Uterus (tissue), 3 donors: ENCODE measurements at regions not wholly inside any gene's neighbourhood (a gene's known extent, or its start where the extent isn't known, plus 50 kb on each side); places are given as distances from the start of the nearest gene placed in this dataset.

Source experiments
- DNase-seq, 2 donors: peaks; one replicate each; pipeline ENCODE4 v3.0.0-alpha.2; 2019 to 2020
- H3K27ac ChIP-seq, 2 donors: fragments of 200-600 bp; sonication (generic); 1 replicate in 1 of 2; 2 replicates in 1 of 2; pipeline ENCODE4 v1.5.1; 2016 to 2018
- H3K27me3 ChIP-seq, 2 donors: fragments of 200-600 bp; sonication (generic); one replicate each; pipeline ENCODE4 v1.5.1; 2018 to 2019; ENCODE audit warnings: control low read depth in 1 of 2
- H3K36me3 ChIP-seq, 2 donors: fragments of 200-600 bp; sonication (generic); one replicate each; pipeline ENCODE4 v1.5.1; 2019; ENCODE audit warnings: control low read depth in 1 of 2
- H3K4me1 ChIP-seq, 2 donors: fragments of 200-600 bp; sonication (generic); one replicate each; pipeline ENCODE4 v1.5.1; 2018 to 2019; ENCODE audit warnings: control low read depth in 1 of 2
- H3K4me3 ChIP-seq, 2 donors: fragments of 200-600 bp; sonication (generic); 1 replicate in 1 of 2; 2 replicates in 1 of 2; pipeline ENCODE4 v1.5.1; 2018 to 2019; ENCODE audit warnings: mild to moderate bottlenecking in 1 of 2
- H3K9me3 ChIP-seq, 2 donors: fragments of 200-600 bp; sonication (generic); one replicate each; pipeline ENCODE4 v1.5.1; 2019; ENCODE audit warnings: control low read depth in 1 of 2
- POLR2A ChIP-seq, 2 donors: fragments of 450-650 bp; IDR thresholded peaks; one replicate each; pipeline ENCODE4 v1.6.1; 2016; ENCODE audit warnings: antibody characterized with exemption in 2 of 2, mild to moderate bottlenecking in 1 of 2, moderate library complexity in 1 of 2
- intact Hi-C: fragments of 100-400 bp; cut with DNase I; formaldehyde crosslinking; loops from one replicate; pipeline ENCODE4 v1.15.1; 2023; ENCODE audit warnings: low total_unique reads
- TF ChIP-seq, protein P1 (sequence below), 4 experiments: fragments of 200-600 bp in 2 of 4; fragments of 450-650 bp in 2 of 4; sonication (generic) in 2 of 4; IDR thresholded peaks; one replicate each; pipeline ENCODE4 v1.5.1; 2016 to 2019; ENCODE audit warnings: antibody characterized with exemption in 4 of 4, mild to moderate bottlenecking in 2 of 4, moderate library complexity in 1 of 4
- donor health status: DM: yes; HTN: yes; CAD: no.

DNA sequence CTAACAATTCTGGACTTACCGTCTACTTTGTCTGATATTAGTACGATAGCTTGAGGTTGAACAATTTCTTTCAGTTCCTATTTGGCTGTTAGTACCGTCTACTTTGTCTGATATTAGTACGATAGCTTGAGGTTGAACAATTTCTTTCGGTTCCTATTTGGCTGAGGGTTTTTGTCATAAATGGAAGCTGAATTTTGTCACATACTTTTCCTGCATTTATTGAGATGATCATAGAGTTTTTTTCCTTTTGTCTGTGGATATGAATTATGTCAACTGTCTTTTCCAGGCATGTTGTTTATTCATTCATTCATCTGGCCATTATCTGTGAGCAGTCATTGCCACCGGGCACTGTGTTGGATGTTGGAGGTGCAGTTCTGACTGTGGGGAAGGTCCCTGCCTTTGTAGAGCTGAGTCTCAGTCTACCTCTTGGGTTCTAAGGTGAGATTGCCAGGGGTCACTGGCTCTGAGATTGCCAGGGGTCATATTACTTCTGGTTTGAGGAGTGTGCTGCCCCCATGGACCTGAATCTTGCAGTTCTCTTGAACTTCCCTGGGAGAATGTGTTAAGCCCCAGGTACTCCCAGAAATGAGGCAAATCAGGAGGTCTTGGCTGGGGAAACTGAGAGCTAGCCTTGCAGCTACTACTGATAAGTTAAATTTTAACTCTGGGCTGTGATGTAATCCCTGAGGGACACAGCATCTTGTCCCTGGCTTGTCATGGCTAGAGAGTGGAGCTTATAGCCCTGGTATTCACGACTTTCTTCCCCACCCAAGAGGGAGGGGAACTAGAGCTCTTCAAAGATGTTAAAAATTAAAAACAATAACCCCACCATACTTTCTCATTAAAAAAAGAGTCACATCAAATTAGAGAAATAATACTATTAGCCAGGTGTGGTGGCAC, 89.1 kb upstream of the MBOAT2 start:
- no peaks in the 10 kb centered on the region for H3K4me1 ChIP-seq
- H3K27me3 ChIP-seq, result no peaks in the 10 kb centered on the region
- no peak overlapping the region for H3K27ac ChIP-seq
- H3K36me3 ChIP-seq, result no peaks in the 10 kb centered on the region
- no peak for DNase-seq
- intact Hi-C loops, result no loop called here
- TF ChIP-seq, protein P1, sequence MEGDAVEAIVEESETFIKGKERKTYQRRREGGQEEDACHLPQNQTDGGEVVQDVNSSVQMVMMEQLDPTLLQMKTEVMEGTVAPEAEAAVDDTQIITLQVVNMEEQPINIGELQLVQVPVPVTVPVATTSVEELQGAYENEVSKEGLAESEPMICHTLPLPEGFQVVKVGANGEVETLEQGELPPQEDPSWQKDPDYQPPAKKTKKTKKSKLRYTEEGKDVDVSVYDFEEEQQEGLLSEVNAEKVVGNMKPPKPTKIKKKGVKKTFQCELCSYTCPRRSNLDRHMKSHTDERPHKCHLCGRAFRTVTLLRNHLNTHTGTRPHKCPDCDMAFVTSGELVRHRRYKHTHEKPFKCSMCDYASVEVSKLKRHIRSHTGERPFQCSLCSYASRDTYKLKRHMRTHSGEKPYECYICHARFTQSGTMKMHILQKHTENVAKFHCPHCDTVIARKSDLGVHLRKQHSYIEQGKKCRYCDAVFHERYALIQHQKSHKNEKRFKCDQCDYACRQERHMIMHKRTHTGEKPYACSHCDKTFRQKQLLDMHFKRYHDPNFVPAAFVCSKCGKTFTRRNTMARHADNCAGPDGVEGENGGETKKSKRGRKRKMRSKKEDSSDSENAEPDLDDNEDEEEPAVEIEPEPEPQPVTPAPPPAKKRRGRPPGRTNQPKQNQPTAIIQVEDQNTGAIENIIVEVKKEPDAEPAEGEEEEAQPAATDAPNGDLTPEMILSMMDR (IDR thresholded peaks at IDR 0.05), result no peak
- TF ChIP-seq POLR2A (IDR thresholded peaks at IDR 0.05), result no peak
- H3K9me3 ChIP-seq, result no peaks in the 10 kb centered on the region
- H3K4me3 ChIP-seq, result no peak overlapping the region

DNA sequence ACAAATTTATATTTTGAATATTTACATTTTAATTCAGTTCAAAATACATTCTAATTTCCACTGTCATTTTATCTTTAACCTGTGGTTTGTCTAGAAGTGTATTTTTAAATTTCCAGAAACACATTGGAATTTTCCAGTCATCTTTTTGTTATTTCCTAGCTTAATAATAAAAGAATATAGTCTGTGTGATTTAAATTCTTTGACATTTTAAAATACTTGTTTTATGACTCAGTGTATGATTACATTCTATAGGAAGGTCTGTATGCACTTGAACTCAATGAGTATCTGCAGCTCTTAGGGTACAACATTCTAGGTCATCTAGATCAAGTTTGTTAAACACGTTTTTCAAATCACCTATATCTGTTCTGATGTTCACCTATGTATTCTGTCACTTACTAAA, 88.3 kb upstream of the MBOAT2 start:
- no peaks in the 10 kb centered on the region for H3K9me3 ChIP-seq
- H3K27me3 ChIP-seq, result no peaks in the 10 kb centered on the region
- no peak for TF ChIP-seq POLR2A (IDR thresholded peaks at IDR 0.05)
- TF ChIP-seq, protein P1 (IDR thresholded peaks at IDR 0.05), result no peak
- no peaks in the 10 kb centered on the region for H3K36me3 ChIP-seq
- H3K27ac ChIP-seq, result no peak overlapping the region
- no peak for DNase-seq
- no peak overlapping the region for H3K4me3 ChIP-seq
- intact Hi-C loops, result no loop called here
- no peaks in the 10 kb centered on the region for H3K4me1 ChIP-seq

DNA sequence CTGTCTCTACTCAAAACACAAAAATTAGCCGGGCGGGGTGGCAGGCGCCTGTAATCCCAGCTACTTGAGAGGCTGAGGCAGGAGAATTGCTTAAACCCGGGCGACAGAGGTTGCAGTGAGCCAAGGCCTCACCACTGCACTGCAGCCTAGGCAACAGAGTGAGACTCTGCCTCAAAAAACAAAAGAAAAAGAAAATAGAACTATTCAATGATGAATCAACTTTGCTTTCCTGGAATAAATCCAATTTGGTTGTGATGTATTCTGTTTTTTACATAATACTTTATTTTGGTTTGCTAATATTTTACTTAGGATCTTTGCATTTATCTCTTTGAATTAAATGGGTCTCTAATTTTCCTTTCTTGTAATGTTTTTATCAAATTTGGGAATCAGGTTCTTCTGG, 86.3 kb upstream of the MBOAT2 start:
- Histone ChIP-seq H3K27me3 (no peaks in the 10 kb centered on the region), H3K27ac (no peak overlapping the region), H3K36me3 (no peaks in the 10 kb centered on the region), H3K4me1 (no peaks in the 10 kb centered on the region), H3K4me3 (no peak overlapping the region), H3K9me3 (no peaks in the 10 kb centered on the region)
- intact Hi-C loops, result no loop called here
- DNase-seq, result no peak
- no peak for TF ChIP-seq POLR2A (IDR thresholded peaks at IDR 0.05)
- TF ChIP-seq, protein P1 (IDR thresholded peaks at IDR 0.05), result no peak

DNA sequence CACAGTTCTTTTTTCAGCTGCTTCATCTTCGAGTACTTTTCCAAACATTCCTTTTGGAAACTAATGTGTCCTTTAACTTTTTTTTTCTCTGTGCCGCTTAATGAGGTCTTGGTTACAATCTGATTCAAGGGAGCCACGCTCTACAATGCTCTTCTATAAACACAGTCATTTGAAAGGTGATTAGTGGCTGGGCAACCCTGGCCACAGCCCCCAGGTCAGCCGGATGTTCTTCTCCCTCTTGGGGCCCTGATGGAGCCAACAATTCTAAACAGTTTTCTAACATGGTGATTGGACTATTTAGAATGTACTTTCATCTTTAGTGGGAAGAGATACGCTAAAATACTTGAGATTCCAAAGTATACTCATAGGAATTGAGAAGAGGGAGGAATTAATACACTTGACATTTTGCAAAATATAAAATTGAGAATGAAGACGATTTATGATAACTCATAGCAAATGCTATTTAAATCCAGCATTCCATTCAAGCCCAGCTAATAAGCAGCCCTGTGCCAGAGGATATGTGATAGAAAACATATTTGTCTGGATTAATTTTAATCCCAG, 83.7 kb upstream of the MBOAT2 start:
- Histone ChIP-seq H3K4me1 (no peaks in the 10 kb centered on the region), H3K9me3 (no peaks in the 10 kb centered on the region), H3K27me3 (no peaks in the 10 kb centered on the region), H3K27ac (no peak overlapping the region), H3K4me3 (no peak overlapping the region), H3K36me3 (no peaks in the 10 kb centered on the region)
- intact Hi-C loops, result no loop called here
- no peak for DNase-seq
- no peak for TF ChIP-seq POLR2A (IDR thresholded peaks at IDR 0.05)
- TF ChIP-seq, protein P1 (IDR thresholded peaks at IDR 0.05), result no peak

DNA sequence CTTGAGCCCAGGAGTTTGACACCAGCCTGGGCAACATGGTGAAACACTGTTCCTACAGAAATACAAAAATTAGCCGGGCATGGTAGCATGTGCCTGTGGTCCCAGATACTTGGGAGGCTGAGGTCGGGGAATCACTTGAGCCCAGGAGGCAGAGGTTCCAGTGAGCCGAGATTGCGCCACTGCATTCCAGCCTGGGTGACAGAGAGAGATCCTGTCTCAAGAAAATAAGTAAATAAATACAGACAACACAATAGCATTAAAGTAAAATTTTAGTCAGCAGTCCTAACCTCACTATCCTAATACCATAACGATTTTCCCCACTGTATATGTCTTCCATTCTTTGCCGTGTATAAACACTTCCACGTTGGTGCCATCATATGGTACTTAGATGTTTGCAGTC, 83.0 kb upstream of the MBOAT2 start:
- Histone ChIP-seq H3K27ac (no peak overlapping the region), H3K36me3 (no peaks in the 10 kb centered on the region), H3K4me3 (no peak overlapping the region), H3K4me1 (no peaks in the 10 kb centered on the region), H3K27me3 (no peaks in the 10 kb centered on the region), H3K9me3 (no peaks in the 10 kb centered on the region)
- DNase-seq, result no peak
- intact Hi-C loops, result no loop called here
- no peak for TF ChIP-seq POLR2A (IDR thresholded peaks at IDR 0.05)
- TF ChIP-seq, protein P1 (IDR thresholded peaks at IDR 0.05), result no peak
